NCI-H526 treated with DMSO at 0.1 percent for 48 hours (cell line): ENCODE measurements at regions not wholly inside any gene's neighbourhood (a gene's known extent, or its start where the extent isn't known, plus 50 kb on each side); places are given as distances from the start of the nearest gene placed in this dataset.
A peak's percentile ranks its signal among the peaks of the same experiment; 100 is the strongest.

Source experiments
- DNase-seq: peaks from one replicate; lab custom pipeline; 2025; lab: John Stamatoyannopoulos, UW

DNA sequence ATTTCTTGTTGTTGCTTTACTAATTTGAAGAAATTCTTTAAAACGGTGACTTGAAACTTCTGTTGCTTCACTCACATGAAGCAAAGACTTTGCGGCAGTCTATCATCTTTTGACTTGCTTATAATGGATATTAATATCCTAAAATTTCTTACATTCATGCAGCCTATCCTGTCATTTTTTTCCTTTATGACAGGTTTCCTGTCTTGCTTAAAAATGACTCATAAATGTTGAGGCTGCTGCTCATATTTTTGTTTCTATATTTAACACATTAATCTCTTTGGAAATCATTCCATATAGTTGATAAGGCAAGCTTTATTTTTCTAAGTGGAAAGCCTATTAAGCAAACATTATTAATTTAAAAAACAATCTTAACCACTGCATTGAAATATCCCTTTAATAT lies 176.6 kb upstream of the GALNTL6 start:
- no peak for DNase-seq

GRCh38 chr4:171629737-171630136 lies 183.5 kb upstream of the GALNTL6 start:
- no peak for DNase-seq

DNA sequence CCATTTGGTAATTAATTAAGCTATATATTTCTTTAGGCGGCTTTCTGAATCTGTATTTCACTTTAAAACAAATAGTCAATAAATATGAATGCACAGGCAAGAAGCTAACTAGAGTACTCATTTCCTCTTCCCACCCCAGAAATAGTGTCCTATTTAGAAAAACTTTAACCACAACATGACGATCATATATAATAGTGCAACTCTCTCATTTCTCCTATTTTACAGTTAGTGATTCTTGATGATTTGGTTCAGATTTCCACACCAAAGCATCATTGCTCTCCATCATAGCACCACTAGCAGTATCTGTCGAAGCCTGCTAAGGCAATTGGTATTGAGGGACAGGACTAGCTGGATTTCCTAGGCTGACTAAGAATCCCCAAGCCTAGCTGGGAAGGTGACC lies 184.0 kb upstream of the GALNTL6 start:
- DNase-seq: no peak

- DNase-seq: no peak
These were observed 186.7 kb upstream of the GALNTL6 start for GRCh38 chr4:171626554-171626953.

DNA sequence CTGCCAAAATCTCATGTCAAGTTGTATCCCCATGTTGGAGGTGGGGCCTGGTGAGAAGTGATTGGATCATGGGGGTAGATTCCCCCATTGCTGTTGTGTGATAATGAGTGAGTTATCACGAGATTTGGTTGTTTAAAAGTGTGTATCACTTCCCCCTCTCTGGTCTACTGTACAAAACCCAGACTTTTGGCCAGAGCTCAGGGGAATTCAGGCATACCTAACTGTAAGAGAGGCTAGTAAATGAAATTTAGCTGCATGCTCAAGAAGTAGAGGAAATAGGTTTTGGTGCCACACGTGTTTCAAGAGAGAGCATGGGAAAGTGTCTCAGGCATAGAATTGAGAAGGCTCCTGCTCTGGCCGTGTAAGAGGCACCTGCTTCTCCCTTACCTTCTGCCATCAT lies 190.5 kb upstream of the GALNTL6 start:
- DNase-seq: no peak

- DNase-seq: no peak
These were observed 191.6 kb upstream of the GALNTL6 start for GRCh38 chr4:171621646-171622045.

DNA sequence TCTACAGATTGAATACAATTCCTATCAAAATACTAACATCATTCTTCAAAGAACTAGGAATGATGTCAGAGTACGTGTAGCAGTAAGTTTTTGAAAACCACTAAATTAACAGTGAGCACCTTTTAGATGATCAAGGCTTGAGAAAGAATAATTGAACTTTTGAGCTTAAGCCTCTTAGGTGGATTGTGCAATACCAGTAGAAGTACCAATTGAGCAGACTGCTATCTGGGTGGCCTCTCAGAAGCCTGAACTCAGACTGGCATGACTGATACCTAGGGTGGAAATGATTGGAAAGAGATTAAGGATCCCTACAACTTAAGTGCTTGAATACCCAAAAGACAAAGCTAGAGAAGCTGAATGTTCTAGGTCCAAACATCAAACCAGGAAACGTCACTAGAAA lies 200.3 kb upstream of the GALNTL6 start:
- DNase-seq: no peak

DNA sequence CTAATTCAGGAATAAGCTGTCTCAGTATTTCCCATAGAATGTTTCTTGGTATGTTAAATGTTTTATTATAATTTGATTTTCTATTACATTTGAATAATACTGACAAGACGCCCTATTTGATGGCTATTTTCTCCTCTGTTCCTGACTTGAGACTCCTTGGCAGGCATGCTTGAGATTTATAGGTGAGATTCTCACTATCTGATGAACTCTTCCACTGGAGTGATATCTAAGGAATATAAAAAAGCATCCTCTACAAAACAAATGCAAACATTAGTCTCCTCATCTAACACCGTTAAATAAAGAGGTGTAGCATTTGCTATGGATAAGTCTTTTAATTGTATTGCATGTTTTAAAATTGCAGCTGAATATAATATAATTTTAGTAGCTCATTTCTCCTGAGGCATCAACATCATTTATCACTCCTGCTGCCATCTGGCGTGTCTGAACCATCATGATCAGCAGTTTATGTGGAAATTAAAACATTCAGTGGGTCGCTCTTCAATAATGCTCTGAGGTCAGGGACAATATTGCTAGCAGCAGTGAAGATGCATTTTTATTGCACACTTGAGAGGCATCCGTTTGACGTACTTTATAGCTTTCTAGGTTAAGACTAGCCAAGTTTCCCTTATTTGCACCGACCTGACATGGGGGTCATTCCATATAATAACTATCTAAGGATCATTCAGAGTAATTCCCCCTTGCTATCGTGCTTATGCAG lies 210.4 kb upstream of the GALNTL6 start:
- DNase-seq: no peak

GRCh38 chr4:171601091-171601490 lies 212.1 kb upstream of the GALNTL6 start:
- DNase-seq: no peak

DNA sequence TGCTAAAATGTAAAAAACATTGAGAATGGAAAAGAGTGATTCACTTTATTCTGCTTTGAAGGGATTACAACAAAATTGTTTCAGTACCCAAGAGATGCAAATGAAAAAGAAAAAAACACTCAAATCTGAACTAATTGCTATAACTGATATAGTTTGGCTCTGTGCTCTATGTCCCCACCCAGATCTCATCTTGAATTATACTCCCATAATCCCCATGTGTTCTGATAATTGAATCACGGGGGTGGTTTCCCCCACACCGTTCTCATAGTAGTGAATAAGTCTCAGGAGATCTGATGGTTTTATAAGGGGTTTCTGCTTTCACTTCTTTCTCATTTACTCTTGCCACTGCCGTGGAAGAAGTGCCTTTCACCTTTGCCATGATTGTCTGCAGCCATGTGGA lies 213.6 kb upstream of the GALNTL6 start:
- DNase-seq: no peak

DNA sequence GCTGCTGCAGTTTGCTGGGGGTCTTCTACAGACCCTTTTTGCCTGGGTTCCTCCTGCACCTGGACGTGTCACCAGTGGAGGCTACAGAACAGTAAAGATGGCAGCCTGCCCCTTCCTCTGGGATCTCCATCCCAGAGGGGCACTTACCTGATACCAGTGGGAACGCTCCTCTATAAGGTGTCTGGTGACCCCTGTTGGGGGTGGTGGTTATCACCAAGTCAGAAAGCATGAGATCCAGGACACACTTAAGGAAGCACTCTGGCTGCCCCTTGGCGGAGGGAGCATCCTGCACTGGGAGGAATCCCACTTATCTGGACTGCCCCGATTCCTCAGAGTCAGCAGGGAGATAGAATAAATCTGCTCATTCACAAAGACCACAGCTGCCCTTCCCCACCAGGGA lies 218.9 kb upstream of the GALNTL6 start:
- DNase-seq: no peak

DNA sequence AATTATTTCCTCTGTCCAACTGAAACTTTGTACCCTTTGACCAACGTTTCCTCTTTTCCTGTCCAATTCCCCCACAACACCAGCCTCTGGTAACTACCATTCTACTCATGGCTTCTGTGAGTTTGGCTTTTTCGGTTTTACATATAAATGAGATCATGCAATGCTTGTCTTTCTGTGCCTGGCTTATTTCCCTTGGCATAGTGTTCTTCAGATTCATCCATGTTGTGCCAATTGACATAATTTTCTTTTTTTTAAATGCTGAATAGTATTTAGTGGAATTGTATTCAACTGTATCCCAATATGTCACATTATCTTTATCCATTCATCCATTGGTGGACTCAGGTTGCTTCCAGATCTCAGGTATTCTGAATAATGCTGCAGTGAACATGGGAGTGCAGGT lies 222.5 kb upstream of the GALNTL6 start:
- DNase-seq: no peak

DNA sequence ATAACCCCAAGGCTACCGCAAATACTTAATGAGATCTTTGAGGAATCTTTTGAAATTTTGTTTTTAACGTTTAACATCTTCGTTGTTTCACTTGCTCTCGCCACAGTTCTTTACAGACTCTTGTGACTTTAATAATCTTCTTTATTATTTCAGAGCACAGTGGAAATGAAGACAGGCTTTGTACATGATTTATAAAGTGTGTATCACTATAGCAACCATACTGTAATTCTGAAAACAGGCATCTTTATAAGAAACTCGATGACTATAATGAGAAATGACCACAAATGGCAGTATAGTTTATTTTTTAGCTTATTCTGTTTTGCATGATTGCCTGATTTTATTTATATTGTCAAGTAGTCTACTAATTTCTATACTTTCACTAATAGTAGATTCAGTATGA lies 224.4 kb upstream of the GALNTL6 start:
- DNase-seq: no peak

GRCh38 chr4:171588051-171588545 lies 225.1 kb upstream of the GALNTL6 start:
- DNase-seq: no peak

- peak; percentile 8 for DNase-seq
These were observed 229.4 kb upstream of the GALNTL6 start for GRCh38 chr4:171583790-171584189.

- no peak for DNase-seq
These were observed 230.1 kb upstream of the GALNTL6 start for GRCh38 chr4:171582961-171583581.

- DNase-seq: no peak
These were observed 240.0 kb upstream of the GALNTL6 start for GRCh38 chr4:171573181-171573580.

DNA sequence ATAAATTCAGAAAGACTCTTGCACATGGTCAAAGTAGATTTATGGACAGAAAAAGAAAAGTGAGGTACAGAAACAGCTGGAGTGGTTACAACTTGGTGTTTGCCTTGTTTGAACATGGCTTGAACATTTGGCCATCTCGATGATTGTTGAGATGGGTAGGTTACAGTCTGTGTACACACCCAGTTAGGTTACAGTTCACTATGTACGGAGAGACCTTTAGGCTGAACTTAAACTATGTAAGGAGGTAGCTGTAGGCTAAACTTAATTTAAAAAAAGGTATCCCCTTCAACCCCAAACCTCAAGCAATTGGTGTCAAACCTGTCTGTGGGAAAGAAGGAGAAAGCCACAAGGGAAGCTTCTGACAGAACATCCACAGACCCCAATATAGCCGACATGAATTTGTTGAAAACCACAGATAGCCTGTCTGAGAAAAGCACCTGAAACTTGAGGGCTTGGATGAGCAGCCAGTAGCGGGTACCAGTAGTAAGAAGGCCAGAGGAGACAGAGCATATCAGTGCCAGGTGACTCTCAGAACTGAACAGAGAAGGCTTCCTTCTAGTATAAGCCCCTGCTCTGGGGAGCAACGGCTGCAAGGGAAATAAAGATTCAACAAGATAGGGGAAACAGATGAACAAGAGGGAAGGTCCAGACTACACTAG lies 247.9 kb upstream of the GALNTL6 start:
- no peak for DNase-seq

GRCh38 chr4:171561419-171561818 lies 251.8 kb upstream of the GALNTL6 start:
- no peak for DNase-seq

- no peak for DNase-seq
These were observed 259.2 kb upstream of the GALNTL6 start for GRCh38 chr4:171553961-171554360.

GRCh38 chr4:171542640-171543039 lies 270.6 kb upstream of the GALNTL6 start:
- no peak for DNase-seq

DNA sequence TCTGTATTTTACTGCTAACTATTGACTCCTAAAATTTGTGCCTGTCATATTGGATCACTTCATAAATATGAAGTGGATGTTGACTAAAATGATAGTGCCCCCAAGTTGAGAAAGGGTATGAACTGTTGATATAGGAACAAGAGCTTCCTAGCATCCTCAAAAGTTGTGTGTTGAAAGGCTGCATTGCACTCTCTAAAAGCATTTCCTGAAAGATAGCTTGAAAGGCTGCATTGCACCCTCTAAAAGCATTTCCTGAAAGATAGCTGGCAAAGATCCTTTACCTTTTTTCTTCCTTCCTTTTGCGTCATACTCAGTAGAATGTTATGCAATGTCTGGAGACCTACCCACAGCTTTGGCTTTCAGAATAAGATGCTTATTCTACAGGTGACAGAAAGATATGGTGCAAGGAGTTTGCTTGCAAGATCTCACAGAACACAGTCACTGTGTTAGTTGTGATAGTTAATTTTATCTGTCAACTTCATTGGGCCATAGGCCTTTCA lies 274.6 kb upstream of the GALNTL6 start:
- no peak for DNase-seq

- DNase-seq: no peak
These were observed 278.8 kb upstream of the GALNTL6 start for GRCh38 chr4:171534391-171534790.
